Natural killer cell treated with Interleukin-12 subunit alpha and Interleukin-12 subunit beta and Interleukin-15 and Interleukin-18, amount 100 ng/mL, for 72 hours (primary cell): ENCODE measurements at regions not wholly inside any gene's neighbourhood (a gene's known extent, or its start where the extent isn't known, plus 50 kb on each side); places are given as distances from the start of the nearest gene placed in this dataset.

Experiments used
- ATAC-seq, 2 donors: fragments of 150-1000 bp; cut with Tn5 transposase in 1 of 2; sonication (Bioruptor Pico), chemical (Tn5 transposase) in 1 of 2; 2 replicates each; pipeline ENCODE4 v1.10.0; 2021
- DNase-seq: peaks from one replicate; pipeline ENCODE4 v3.0.0; 2022; ENCODE audit warnings: low spot score
- H3K27ac Mint-ChIP-seq, 2 donors: 1 replicate in 1 of 2; 2 replicates in 1 of 2; pipeline ENCODE4 v1.8.0; 2022; ENCODE audit warnings: mixed read lengths in 2 of 2, mild to moderate bottlenecking in 1 of 2, moderate library complexity in 1 of 2
- H3K27me3 Mint-ChIP-seq, 2 donors: 1 replicate in 1 of 2; 2 replicates in 1 of 2; pipeline ENCODE4 v1.8.0; 2022; ENCODE audit warnings: mixed read lengths in 2 of 2
- H3K36me3 Mint-ChIP-seq: one replicate; pipeline ENCODE4 v1.8.0; 2022; ENCODE audit warnings: mixed read lengths
- H3K4me1 Mint-ChIP-seq, 2 donors: 1 replicate in 1 of 2; 2 replicates in 1 of 2; pipeline ENCODE4 v1.8.0; 2022; ENCODE audit warnings: low read depth in 2 of 2, mixed read lengths in 2 of 2, mild to moderate bottlenecking in 1 of 2
- H3K4me3 Mint-ChIP-seq: one replicate; pipeline ENCODE4 v1.8.0; 2022; ENCODE audit warnings: mixed read lengths
- H3K9me3 Mint-ChIP-seq: 2 replicates; pipeline ENCODE4 v1.8.0; 2022; ENCODE audit warnings: mixed read lengths

GRCh38 chr5:97420646-97421045 is 237.6 kb upstream of the RIOK2 start:
- no peak overlapping the region for H3K4me3 Mint-ChIP-seq
- no peaks in the 10 kb centered on the region for H3K36me3 Mint-ChIP-seq
- H3K9me3 Mint-ChIP-seq = no peaks in the 10 kb centered on the region
- ATAC-seq = no peak
- no peak overlapping the region for H3K27ac Mint-ChIP-seq
- no peaks in the 10 kb centered on the region for H3K27me3 Mint-ChIP-seq
- H3K4me1 Mint-ChIP-seq = no peaks in the 10 kb centered on the region
- DNase-seq = no peak

- no peaks in the 10 kb centered on the region for H3K36me3 Mint-ChIP-seq
- H3K27me3 Mint-ChIP-seq = no peaks in the 10 kb centered on the region
- ATAC-seq = no peak
- DNase-seq = no peak
- no peaks in the 10 kb centered on the region for H3K4me1 Mint-ChIP-seq
- no peak overlapping the region for H3K27ac Mint-ChIP-seq
- H3K9me3 Mint-ChIP-seq = no peaks in the 10 kb centered on the region
- H3K4me3 Mint-ChIP-seq = no peak overlapping the region
These were observed 239.6 kb upstream of the RIOK2 start for GRCh38 chr5:97422678-97423077.

GRCh38 chr5:97425511-97425910 is 242.5 kb upstream of the RIOK2 start:
- no peaks in the 10 kb centered on the region for H3K9me3 Mint-ChIP-seq
- no peaks in the 10 kb centered on the region for H3K4me1 Mint-ChIP-seq
- no peak overlapping the region for H3K27ac Mint-ChIP-seq
- DNase-seq = no peak
- ATAC-seq = no peak
- H3K27me3 Mint-ChIP-seq = no peaks in the 10 kb centered on the region
- H3K36me3 Mint-ChIP-seq = no peaks in the 10 kb centered on the region
- no peak overlapping the region for H3K4me3 Mint-ChIP-seq

GRCh38 chr5:97427235-97427634 is 244.2 kb upstream of the RIOK2 start:
- H3K9me3 Mint-ChIP-seq = no peaks in the 10 kb centered on the region
- ATAC-seq (no peak), DNase-seq (no peak)
- H3K27me3 Mint-ChIP-seq = no peaks in the 10 kb centered on the region
- H3K36me3 Mint-ChIP-seq = no peaks in the 10 kb centered on the region
- H3K27ac Mint-ChIP-seq = no peak overlapping the region
- H3K4me1 Mint-ChIP-seq = no peaks in the 10 kb centered on the region
- H3K4me3 Mint-ChIP-seq = no peak overlapping the region

- H3K9me3 Mint-ChIP-seq = no peaks in the 10 kb centered on the region
- DNase-seq (no peak), ATAC-seq (no peak)
- no peak overlapping the region for H3K4me3 Mint-ChIP-seq
- no peak overlapping the region for H3K27ac Mint-ChIP-seq
- H3K36me3 Mint-ChIP-seq = no peaks in the 10 kb centered on the region
- no peaks in the 10 kb centered on the region for H3K27me3 Mint-ChIP-seq
- H3K4me1 Mint-ChIP-seq = no peaks in the 10 kb centered on the region
These were observed 251.0 kb upstream of the RIOK2 start for GRCh38 chr5:97434021-97434420.

GRCh38 chr5:97436405-97436804 is 253.4 kb upstream of the RIOK2 start:
- no peaks in the 10 kb centered on the region for H3K4me1 Mint-ChIP-seq
- DNase-seq (no peak), ATAC-seq (no peak)
- H3K9me3 Mint-ChIP-seq = no peaks in the 10 kb centered on the region
- H3K36me3 Mint-ChIP-seq = no peaks in the 10 kb centered on the region
- no peak overlapping the region for H3K4me3 Mint-ChIP-seq
- no peaks in the 10 kb centered on the region for H3K27me3 Mint-ChIP-seq
- H3K27ac Mint-ChIP-seq = no peak overlapping the region

- Mint-ChIP-seq H3K4me3 (no peak overlapping the region), H3K9me3 (peaks cover 7% of the 10 kb centered on the region), H3K36me3 (no peaks in the 10 kb centered on the region), H3K4me1 (no peaks in the 10 kb centered on the region), H3K27ac (no peak overlapping the region), H3K27me3 (no peaks in the 10 kb centered on the region)
- DNase-seq = no peak
- ATAC-seq = no peak
These were observed 260.7 kb upstream of the RIOK2 start for GRCh38 chr5:97443740-97444139.

GRCh38 chr5:97449172-97449571 is 266.1 kb upstream of the RIOK2 start:
- Mint-ChIP-seq H3K36me3 (no peaks in the 10 kb centered on the region), H3K9me3 (no peaks in the 10 kb centered on the region), H3K27ac (no peak overlapping the region), H3K4me1 (no peaks in the 10 kb centered on the region), H3K27me3 (no peaks in the 10 kb centered on the region), H3K4me3 (no peak overlapping the region)
- DNase-seq (no peak), ATAC-seq (no peak)

GRCh38 chr5:97452646-97453045 is 269.6 kb upstream of the RIOK2 start:
- Mint-ChIP-seq H3K9me3 (no peaks in the 10 kb centered on the region), H3K4me1 (no peaks in the 10 kb centered on the region), H3K27ac (no peak overlapping the region), H3K4me3 (no peak overlapping the region), H3K36me3 (no peaks in the 10 kb centered on the region), H3K27me3 (no peaks in the 10 kb centered on the region)
- no peak for ATAC-seq
- DNase-seq = no peak

- Mint-ChIP-seq H3K9me3 (no peaks in the 10 kb centered on the region), H3K36me3 (no peaks in the 10 kb centered on the region), H3K4me1 (no peaks in the 10 kb centered on the region), H3K27ac (no peak overlapping the region), H3K4me3 (no peak overlapping the region), H3K27me3 (no peaks in the 10 kb centered on the region)
- no peak for DNase-seq
- no peak for ATAC-seq
These were observed 270.2 kb upstream of the RIOK2 start for GRCh38 chr5:97453263-97453662.

GRCh38 chr5:97454015-97454414 is 271.0 kb upstream of the RIOK2 start:
- H3K4me3 Mint-ChIP-seq = no peak overlapping the region
- ATAC-seq (no peak), DNase-seq (no peak)
- no peak overlapping the region for H3K27ac Mint-ChIP-seq
- no peaks in the 10 kb centered on the region for H3K9me3 Mint-ChIP-seq
- H3K36me3 Mint-ChIP-seq = no peaks in the 10 kb centered on the region
- no peaks in the 10 kb centered on the region for H3K4me1 Mint-ChIP-seq
- H3K27me3 Mint-ChIP-seq = no peaks in the 10 kb centered on the region

- H3K27ac Mint-ChIP-seq = no peak overlapping the region
- H3K27me3 Mint-ChIP-seq = no peaks in the 10 kb centered on the region
- DNase-seq (no peak), ATAC-seq (no peak)
- H3K4me3 Mint-ChIP-seq = no peak overlapping the region
- H3K4me1 Mint-ChIP-seq = no peaks in the 10 kb centered on the region
- no peaks in the 10 kb centered on the region for H3K36me3 Mint-ChIP-seq
- H3K9me3 Mint-ChIP-seq = no peaks in the 10 kb centered on the region
These were observed 272.9 kb upstream of the RIOK2 start for GRCh38 chr5:97455996-97456395.

GRCh38 chr5:97458851-97459250 is 275.8 kb upstream of the RIOK2 start:
- no peak overlapping the region for H3K27ac Mint-ChIP-seq
- no peak for DNase-seq
- no peaks in the 10 kb centered on the region for H3K4me1 Mint-ChIP-seq
- no peak overlapping the region for H3K4me3 Mint-ChIP-seq
- H3K36me3 Mint-ChIP-seq = no peaks in the 10 kb centered on the region
- no peaks in the 10 kb centered on the region for H3K27me3 Mint-ChIP-seq
- ATAC-seq = no peak
- H3K9me3 Mint-ChIP-seq = no peaks in the 10 kb centered on the region

- no peaks in the 10 kb centered on the region for H3K27me3 Mint-ChIP-seq
- no peak overlapping the region for H3K27ac Mint-ChIP-seq
- H3K4me1 Mint-ChIP-seq = no peaks in the 10 kb centered on the region
- peaks cover 3% of the 10 kb centered on the region for H3K9me3 Mint-ChIP-seq
- H3K36me3 Mint-ChIP-seq = no peaks in the 10 kb centered on the region
- H3K4me3 Mint-ChIP-seq = no peak overlapping the region
- ATAC-seq = peak; percentile 25 to 43
- no peak for DNase-seq
These were observed 288.9 kb upstream of the RIOK2 start for GRCh38 chr5:97471951-97472350.

- Mint-ChIP-seq H3K4me3 (no peak overlapping the region), H3K36me3 (no peaks in the 10 kb centered on the region), H3K27me3 (peaks cover 0 to 2% of the 10 kb centered on the region in 2 donors), H3K27ac (no peak overlapping the region), H3K9me3 (peaks cover 3% of the 10 kb centered on the region), H3K4me1 (no peaks in the 10 kb centered on the region)
- no peak for DNase-seq
- ATAC-seq = no peak
These were observed 292.8 kb upstream of the RIOK2 start for GRCh38 chr5:97475847-97476246.
